Stimulated activated CD4-positive, alpha-beta T cell treated with anti-CD3 and anti-CD28 coated beads, TNF-alpha, amount 100 ng/mL, for 24 hours (primary cell): ENCODE measurements at regions not wholly inside any gene's neighbourhood (a gene's known extent, or its start where the extent isn't known, plus 50 kb on each side); places are given as distances from the start of the nearest gene placed in this dataset.
"Not testable (repeated sequence)": the region's sequence is repeated elsewhere in the genome, so short reads cannot be mapped to it uniquely, and the experiment has no call there.

ENCODE experiments used
- DNase-seq, 3 experiments: peaks; one replicate each; pipeline ENCODE4 v3.0.0-alpha.2; 2020; ENCODE audit warnings: low read depth in 3 of 3

DNA sequence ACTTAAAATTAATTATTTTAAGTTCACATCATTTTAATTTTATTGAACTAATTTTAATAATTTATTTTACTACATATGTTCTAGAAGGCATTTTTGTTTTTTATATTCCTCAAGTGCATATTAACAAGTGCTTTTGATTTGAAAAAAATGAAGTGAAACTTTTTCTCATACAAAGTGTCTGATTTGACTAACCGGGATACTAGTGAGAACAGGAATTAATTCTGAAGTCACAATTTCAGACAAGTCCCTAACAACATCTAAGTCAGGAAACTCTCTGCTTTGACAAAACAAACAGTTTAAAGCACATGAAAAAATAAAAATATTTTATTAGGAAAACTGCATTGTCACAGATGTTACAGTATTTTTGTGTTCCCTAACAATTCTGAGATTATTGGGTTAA is 1166.3 kb upstream of the CITED2 start:
- DNase-seq: no peak

DNA sequence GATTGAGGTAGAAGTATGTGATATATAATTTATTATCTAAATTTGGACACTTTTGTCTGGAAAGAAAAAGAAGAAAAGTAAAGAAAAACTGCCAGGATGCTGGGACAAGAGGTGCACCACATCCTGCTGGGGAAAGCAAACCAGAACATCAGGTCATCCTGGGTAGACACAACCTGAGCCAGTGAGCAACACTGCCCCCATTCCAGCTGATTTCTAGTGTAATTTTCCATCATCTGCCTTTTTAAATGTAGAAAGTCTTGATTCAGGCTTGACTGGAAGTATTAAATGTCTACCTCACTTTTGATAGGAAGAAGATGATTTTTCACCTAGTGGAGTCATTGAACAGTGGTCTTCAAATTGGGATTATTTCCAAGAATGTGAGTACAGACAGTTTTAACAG is 1164.5 kb upstream of the CITED2 start:
- no peak for DNase-seq

DNA sequence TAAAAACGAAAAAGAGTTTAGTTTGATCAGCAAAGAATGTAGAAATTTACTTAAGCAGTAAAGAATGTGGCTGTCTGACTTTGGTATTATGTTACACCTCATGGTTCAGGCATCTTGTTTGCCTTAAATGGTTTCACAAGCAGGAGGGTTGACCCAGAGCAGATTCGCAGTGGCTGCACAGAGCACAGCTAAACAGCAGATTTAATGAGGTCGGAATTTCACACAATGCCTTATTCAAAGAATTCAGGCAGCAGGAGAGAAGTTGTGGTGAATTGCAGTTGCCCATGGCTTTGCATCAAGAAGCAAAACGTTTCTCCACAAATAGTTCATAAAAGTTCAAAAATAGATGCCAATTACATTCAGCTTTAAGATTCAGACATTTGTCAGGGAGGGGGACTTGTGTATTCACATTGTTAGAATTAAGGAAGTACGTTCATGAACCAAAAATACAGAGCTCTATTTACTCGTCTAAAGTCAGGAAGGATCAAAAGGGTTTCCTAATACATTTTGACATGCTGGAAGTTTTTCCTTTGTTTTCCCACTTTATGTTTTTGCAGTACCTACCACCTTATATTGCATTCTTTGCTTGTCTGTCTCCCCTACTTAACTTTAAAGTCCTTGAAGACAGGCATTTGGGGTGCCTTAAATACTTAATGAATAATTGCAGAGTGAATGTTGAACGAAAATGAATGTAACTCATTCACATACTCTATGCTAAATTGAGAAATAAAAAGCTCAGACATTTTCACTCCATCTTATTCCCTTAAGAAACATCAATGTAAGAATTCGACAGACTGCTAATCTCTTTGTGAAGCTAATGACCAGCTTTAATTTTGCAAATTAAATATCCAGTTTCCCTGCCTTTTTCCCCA is 1163.6 kb upstream of the CITED2 start:
- DNase-seq: no peak

DNA sequence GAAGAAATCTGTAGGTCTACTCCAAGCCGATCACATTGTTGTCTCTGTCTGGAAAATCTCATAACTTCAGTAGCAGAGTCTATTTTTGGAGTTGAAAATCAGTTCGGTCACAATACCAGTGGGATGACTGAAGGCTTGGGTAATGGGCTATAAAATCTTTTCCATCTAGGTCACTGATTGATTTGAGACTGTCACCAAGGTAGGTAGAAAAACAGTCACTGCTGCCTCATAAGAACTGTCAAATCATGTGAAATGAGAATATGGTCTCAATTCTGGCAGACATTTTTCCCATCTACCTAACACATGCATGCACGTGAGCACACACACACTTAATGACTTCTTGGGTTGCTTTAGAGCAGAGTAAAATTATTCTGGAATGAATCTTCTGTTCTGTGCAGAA is 1162.8 kb upstream of the CITED2 start:
- DNase-seq: no peak

DNA sequence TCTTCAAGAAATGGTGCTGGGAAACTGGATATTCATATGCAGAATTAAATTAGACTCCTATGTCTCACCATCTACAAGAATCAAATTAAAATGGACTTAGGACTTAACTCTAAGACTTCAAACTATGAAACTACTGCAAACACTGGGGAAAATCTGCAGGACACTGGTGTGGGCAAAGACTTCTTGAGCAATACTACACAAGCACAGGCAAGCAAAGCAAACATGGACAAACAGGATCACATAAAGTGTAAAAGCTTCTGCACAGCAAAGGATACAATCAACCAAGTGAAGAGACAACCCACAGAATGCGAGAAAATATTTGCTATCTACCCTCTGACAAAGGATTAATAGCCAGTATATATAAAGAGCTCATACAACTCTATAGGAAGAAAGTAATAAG is 1161.1 kb upstream of the CITED2 start:
- DNase-seq: no peak

DNA sequence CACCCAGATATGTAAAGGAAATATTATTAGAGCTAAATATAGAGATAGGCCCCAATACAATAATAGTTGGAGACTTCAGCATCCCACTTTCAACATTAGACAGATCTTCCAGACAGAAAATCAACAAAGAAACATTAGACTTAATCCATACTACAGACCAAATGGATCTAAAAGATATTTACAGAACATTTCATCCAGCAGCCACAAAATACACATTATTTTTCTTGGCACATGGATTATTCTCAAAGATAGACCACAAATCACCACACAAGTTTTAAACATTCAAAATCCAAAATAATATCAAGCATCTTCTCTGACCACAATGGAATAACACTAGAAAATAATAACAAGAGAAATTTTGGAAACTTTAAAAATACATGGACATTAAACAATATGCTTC is 1159.1 kb upstream of the CITED2 start:
- DNase-seq: no peak

DNA sequence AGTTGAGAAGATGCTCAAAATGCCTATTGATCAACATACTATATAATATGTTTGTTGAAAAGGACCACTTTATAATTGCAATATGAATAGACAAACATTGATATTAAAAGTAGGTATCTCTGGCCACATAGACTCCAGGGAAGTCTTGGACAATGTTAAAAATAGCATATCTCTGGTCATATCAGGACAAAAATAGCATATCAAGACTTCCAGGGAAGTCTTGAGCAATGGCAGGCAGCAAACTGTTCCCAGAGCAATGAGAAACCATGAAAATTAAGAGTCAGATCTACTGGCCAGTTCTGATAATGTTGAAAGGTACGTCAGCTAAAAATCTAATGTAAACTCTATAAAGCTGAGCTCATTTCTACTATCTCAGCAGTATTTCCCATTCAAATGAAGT is 1130.3 kb upstream of the CITED2 start:
- no peak for DNase-seq

DNA sequence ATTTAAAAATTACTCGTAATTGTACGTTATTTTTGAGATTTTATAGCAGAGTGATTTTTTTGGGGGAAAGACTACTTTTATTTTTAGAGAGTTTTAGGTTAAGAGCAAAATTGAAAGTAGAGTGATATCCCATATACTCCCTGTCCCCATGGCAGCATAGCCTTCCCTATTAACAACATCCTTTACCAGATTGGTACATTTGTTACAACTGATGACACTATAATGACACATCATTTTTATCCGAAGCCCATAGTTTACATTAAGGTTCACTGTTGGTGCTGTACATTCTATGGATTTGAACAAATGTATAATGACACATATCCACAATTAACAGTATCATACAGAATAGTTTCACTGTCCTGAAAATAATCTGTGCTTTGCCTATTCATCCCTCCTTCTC is 1126.4 kb upstream of the CITED2 start:
- DNase-seq: no peak

DNA sequence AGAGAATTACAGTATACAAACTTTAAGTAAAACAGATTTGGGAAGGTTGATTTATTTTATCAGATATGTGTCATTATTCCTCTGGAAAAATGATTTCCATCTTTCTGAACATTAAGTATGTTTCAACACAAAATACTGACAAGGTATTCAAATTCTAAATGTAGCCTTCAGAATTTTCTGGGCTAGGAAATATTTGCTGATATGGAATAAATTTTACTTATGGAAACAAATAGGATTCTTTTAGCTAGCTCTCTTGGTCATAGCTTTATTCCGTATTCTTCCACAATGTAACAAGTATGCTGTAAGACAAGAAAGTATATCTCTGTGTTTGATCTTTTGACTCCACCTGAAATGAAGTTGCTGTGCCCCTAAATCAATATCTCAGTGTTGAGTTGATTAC is 1125.2 kb upstream of the CITED2 start:
- no peak for DNase-seq

DNA sequence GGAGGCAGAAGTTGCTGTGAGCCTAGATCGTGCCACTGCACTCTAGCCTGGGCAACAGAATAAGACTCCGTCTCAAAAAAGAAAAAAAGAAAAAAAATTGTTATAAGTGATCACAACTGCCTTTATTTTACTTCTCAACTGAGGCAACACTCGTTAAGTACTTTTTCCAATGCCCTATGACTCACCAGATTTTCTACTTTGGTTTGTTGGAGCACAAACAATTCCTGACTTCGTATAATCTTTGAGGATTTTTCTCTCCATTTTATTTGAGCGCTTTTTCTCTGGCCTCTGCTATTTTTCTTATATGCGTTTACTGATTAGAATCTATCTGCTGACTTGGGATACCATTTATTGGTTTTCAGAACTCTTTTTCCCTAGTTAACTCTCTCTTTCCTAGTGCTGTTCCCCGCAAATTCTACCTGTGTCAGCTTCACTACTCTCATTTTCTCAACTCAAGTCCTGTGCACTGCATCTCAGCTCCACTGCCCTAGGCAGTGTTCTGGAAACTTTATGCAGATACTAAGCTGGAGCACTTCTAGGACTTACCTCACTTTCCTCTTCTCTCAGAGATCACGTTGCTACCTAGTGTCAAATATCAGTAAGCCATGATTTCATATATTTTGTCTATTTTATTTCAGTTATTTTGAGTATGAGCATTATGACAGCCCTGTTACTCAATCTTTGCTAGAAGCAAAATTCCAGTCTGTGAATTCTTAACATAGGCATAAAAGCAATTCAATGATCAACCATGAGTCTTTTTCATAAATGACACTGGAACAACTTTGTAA is 1120.1 kb upstream of the CITED2 start:
- DNase-seq: no peak

DNA sequence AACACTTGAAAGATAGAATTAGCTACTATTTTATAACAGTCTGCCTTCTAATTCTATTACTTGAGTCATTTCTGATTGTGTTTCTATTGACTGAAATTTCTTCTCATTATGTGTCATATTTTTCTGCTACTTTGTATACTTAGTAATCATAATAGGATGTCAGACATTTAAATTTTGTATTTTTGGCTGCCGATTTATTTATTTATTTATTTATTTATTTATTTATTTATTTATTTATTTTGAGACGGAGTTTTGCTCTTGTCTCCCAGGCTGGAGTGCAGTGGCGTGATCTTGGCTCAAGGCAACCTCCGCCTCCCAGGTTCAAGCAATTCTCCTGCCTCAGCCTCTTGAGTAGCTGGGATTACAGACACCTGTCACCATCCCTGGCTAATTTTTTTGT is 1119.0 kb upstream of the CITED2 start:
- not testable (repeated sequence) for DNase-seq

DNA sequence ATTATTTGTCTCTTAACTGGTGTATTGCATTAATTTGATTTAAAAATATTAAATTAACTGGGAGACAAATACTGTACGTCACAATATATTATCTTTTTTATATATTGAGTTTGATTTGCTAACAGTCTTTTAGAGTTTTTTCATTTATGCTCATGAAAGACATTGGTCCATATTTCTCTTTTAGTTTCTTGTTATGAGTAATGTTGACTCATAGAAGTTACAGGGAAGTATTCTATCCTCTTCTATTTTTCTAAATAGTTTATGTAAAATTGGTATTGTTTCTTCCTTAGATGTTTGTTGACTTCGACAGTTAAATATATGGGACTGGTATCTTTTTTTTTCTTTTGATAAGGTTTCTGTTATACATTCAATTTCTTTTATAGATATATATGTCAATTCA is 1115.6 kb upstream of the CITED2 start:
- DNase-seq: no peak

DNA sequence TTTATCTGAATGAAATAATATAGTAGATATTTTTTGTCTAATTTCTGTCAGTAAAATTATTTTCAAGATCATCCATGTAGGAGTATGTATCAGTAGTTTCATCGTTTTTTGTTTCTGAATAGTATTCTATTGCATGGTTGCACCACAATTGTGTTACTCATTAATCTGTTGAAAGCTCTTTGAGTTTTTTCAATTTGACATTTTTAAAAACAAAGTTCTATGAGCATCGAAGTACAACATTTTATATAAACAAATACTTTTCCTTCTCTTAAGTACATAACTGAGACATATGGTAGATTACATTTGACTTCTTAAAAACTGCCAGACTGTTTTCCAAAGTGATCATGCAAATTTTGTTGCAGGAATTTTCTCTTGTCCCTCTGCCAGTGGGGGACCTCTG is 1113.1 kb upstream of the CITED2 start:
- no peak for DNase-seq

DNA sequence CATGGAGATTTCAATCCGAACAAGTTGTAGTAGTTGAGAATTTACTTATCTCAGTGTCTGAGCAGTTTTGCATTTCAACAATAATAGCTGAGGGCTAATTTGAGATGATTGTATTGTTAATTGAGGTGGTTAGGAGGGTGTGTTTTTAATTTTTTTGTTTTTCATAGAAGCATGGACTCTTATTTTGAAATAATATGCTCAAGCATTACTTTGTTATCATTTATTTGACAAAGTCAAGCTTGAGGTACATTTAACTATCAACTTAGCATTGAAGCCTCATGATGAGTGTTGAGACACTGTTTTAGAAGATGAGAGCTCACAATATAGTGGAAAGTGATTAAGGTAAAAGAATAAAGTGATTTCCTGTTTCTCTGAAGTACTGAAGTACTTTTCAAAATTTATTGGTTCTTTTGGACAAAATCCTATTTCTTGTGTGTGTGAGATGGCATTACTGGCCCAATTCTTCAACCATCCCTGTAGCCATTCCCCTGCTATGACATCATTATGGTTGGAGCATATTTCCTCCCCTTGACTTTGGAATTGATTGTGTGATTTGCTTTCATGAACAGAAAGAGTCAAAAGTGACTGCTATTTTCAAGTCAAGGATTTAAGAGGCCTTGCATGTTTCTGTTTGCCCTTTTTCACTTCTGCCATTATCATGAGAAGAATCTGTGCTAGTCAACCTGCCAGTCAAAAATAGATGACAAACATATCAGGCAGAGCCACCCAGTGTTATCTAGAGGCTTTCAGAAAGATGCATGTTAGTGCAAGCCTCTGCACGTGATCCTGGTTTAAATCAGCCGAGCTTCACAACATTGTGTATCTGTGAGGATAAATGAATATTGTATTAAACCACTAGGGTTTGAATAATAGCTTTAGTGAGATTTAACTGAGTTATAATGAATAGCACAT is 1112.3 kb upstream of the CITED2 start:
- DNase-seq: no peak

DNA sequence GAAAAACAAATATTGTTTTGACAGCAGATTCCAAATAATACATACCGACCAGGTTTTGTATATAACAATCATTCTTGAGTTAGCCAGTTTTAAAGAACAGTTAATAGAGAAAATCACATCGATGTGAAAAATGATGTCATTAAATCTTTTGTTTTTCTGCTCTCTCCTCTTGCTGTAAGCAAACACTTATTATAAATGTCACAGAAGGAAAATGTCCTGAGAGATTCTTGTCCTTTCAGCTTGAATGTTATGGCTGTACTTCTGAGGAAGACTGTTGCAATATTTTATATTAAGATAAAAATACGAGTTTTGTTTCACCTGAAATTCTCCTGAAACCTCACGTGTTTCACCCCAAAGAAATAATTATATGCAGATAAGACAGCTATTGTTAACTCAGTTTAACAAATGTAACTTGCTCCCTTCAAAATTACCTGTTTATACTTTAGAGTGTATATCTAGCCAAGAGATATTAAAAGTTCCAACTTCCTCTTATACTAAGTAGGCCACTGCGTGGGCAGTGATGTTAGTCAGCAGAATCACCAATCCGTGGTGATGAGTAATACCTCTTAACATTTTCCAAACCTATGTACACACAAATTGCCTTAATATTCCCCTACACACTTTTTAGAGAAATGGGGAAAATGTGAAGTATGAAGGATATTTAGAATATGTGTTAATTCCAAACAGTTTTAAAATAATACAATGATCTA is 1111.4 kb upstream of the CITED2 start:
- no peak for DNase-seq

DNA sequence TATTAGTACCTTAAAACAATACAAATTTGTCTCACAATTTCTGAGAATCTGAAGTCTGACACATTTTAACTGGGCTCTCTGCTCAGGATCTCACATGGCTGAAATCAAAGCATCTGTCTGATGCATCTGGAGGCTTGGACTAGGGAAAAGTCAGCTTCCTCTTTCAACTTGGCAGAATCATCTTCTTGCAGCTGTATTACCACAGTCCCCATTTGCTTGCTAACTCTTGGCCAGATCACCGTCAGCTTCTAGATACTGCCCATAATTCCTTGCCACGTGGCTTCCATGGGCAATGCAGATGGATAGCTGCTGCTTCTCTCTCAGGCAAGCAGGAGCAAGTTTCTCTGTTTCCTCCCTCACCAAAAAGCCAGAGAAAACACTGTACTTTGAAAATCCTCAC is 1106.4 kb upstream of the CITED2 start:
- no peak for DNase-seq

DNA sequence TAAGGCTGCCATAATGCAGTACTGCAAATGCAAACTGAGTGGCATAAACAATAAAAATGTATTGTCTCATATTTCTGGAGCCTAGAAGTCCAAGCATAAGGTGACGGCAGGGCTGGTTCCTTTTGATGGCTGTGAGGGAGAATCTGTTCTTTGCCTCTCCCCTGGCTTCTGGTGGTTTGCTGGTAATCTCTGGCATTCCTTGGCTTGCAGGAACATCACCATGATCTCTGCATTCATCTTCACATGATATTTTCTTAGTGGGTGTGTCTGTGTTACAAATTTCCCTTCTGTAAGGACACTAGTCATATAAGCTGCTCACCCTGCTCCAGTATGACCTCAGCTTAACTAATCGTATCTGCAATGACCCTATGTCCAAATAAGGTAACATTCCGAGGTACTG is 1104.2 kb upstream of the CITED2 start:
- DNase-seq: no peak

DNA sequence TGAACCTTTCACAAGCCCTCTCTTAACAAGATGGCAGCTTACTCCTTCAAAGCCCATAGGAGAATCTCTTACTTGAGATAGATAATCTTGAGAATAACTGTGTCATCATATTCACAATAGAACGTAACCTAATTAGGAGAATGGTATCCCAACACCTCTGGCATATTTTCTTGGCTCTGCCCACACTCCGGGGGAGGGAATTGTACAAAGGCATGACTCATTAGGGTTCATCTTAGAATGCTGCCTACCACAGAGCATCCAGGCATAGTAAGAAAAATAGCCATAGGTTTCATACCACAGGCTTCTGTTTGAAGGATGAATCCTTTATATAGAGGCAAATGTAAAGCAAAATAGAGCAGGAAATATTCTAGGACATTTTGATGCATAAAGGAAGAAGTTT is 1100.6 kb upstream of the CITED2 start:
- no peak for DNase-seq

DNA sequence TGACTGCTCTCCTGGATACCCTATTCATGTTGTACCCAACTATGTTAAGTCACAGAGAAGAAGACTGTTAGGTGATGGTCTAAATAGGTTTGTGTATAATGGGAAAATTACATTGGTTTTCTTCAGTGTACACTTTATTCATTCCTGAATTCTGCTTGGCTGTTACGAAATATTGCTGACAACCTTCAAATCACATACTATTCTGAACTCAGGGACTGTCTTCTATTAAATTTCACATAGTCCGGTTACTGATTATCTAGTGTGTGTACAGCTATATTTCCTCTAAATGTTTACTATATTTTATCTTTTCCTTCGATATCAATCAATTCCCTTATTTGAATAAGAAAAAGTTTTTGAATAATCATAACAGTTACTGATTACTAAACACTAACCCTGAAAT is 1090.3 kb upstream of the CITED2 start:
- DNase-seq: no peak

DNA sequence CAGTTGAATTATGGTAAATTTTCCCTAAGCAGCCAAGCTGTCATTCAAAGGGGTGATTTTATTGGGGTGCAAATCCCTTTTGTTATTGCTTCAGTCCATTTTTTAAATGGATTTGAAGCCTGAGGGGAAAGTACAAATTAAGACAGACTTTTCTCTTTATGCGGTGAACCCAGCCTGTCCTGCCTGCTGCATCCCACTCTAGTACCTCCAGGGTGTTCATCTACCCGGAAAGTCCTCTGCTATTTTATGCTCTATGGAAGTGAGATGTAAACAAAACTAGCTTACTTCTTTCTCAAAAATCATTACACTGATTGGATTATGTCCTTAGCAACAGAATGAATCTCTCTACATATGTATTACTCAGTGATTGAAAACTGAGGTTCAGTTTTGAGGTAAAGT is 1088.9 kb upstream of the CITED2 start:
- no peak for DNase-seq

DNA sequence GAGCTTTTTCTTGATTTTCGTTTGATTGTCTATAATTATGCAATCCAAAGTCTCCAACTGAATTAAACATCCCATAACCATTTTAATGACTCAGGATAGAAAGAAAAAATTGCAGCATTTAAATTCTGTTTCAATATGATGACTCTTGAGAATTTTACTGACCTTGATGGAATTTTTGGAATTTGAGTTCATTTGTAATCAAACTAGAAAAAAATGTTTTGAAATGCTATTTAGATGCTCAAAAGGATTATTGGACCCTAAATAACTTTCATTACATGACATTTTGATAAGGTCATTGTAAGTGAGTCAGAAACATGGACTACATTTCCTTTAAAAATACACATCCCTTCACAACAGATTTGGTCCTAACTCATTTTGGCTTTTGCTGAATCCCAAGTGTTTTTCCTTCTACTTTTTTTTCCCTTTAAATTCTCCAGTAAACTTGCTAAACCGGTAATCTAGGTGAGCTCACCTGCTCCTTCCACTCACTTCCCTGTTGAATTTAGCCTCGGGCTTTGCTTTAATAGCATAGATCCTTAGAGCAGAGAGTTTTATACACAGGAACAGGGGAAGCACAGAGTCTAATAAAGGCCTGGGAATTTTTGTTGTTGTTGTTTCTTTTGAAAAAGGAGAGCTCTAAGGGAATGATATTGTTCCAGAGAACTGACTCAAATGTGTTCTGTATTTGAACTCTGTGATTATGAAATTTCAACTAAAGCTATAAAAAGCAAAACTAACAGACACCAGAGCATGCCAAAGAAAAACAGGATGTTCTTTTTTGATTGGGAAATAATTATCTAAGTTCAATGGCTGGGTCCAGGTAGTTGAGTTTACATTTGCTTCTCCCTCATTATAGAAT is 1088.2 kb upstream of the CITED2 start:
- no peak for DNase-seq
